NCI-H69 (cell line): ENCODE measurements at regions not wholly inside any gene's neighbourhood (a gene's known extent, or its start where the extent isn't known, plus 50 kb on each side); places are given as distances from the start of the nearest gene placed in this dataset.

Experiments used
- DNase-seq: peaks from one replicate; lab custom pipeline; 2025; lab: John Stamatoyannopoulos, UW

- no peak for DNase-seq
These were observed 240.3 kb upstream of the DYNLRB2 start for GRCh38 chr16:80300456-80300855.

GRCh38 chr16:80299416-80299815, 241.4 kb upstream of the DYNLRB2 start:
- DNase-seq = no peak

- no peak for DNase-seq
These were observed 242.1 kb upstream of the DYNLRB2 start for GRCh38 chr16:80298676-80299075.

GRCh38 chr16:80296034-80296433, 244.8 kb upstream of the DYNLRB2 start:
- no peak for DNase-seq

GRCh38 chr16:80294172-80294571, 246.6 kb upstream of the DYNLRB2 start:
- DNase-seq = no peak

GRCh38 chr16:80288616-80289015, 252.2 kb upstream of the DYNLRB2 start:
- DNase-seq = no peak

GRCh38 chr16:80287674-80288073, 253.1 kb upstream of the DYNLRB2 start:
- DNase-seq = no peak

GRCh38 chr16:80285104-80285503, 255.7 kb upstream of the DYNLRB2 start:
- no peak for DNase-seq

GRCh38 chr16:80283466-80284392, 257.1 kb upstream of the DYNLRB2 start:
- DNase-seq = no peak

- DNase-seq = no peak
These were observed 260.2 kb upstream of the DYNLRB2 start for GRCh38 chr16:80280557-80280956.

GRCh38 chr16:80279656-80280055, 261.1 kb upstream of the DYNLRB2 start:
- DNase-seq = no peak

- no peak for DNase-seq
These were observed 263.6 kb upstream of the DYNLRB2 start for GRCh38 chr16:80277182-80277581.

GRCh38 chr16:80274576-80275191, 266.1 kb upstream of the DYNLRB2 start:
- DNase-seq = no peak

GRCh38 chr16:80273635-80274538, 266.9 kb upstream of the DYNLRB2 start:
- DNase-seq = no peak

- DNase-seq = no peak
These were observed 275.0 kb upstream of the DYNLRB2 start for GRCh38 chr16:80265624-80266306.

- no peak for DNase-seq
These were observed 276.7 kb upstream of the DYNLRB2 start for GRCh38 chr16:80263848-80264694.

- DNase-seq = no peak
These were observed 277.5 kb upstream of the DYNLRB2 start for GRCh38 chr16:80263181-80263823.

GRCh38 chr16:80260906-80261311, 279.9 kb upstream of the DYNLRB2 start:
- no peak for DNase-seq

- DNase-seq = no peak
These were observed 281.4 kb upstream of the DYNLRB2 start for GRCh38 chr16:80259290-80259805.

- no peak for DNase-seq
These were observed 282.4 kb upstream of the DYNLRB2 start for GRCh38 chr16:80258407-80258806.
